ENCODE measurements at regions not wholly inside any gene's neighbourhood (a gene's known extent, or its start where the extent isn't known, plus 50 kb on each side); places are given as distances from the start of the nearest gene placed in this dataset.

DNA sequence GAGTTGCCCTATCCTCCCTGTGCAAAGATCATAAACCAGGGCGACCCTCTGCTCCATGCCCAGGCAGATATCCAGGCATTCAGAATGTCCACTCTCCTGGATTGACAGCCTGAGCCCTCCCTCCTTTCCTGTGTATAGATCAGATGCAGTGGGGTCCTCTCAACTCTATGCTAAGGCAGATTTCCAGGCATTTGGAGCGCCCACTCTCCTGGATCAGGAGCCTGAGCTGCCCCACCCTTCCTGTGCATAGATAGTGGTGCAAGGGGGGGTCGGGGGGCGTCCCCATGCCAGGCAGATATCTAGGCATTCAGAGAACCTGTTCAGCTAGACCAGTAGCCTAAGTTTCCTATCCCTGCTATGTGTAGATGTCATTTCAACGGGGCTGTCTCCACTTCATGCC, 941.1 kb downstream of the PCDH19 start:
- Histone ChIP-seq H3K27ac (no peak overlapping the region), H3K4me3 (ENCODE audit: low read depth, low read length) (no peak overlapping the region), H3K27me3 (replicated peaks) (no peaks in the 10 kb centered on the region), H3K36me3 (replicated peaks) (no peaks in the 10 kb centered on the region)
- in situ Hi-C loops (cut with HindIII; ENCODE audit: low pct_ligation_motif_present, low sequenced_read_pairs), result no loop called here
- DNase-seq, result no peak
- TF ChIP-seq CTCF (IDR thresholded peaks at IDR 0.05; ENCODE audit: low read depth, low read length, missing control alignments), result no peak

DNA sequence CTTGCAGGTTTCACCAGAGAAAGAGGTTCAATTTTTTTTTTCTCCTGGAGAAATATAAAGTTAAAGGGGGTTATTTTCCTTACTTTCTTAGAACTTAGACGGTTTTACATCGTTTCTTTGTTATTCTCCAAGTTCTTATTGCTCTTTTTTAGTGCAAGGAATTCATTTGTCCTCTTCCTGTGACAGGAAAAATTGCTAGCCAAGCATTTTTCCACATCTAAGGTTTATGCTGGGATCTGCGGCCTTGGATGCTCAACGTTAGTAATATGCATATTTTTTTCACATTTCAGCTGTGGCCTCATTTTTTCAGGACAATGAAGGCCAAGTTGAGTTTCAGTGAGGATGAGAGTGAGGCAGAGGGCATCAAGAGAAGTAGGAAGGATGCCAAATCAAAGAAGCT, 948.9 kb downstream of the PCDH19 start:
- no peak for DNase-seq
- in situ Hi-C loops (cut with HindIII; ENCODE audit: low pct_ligation_motif_present, low sequenced_read_pairs), result no loop called here
- TF ChIP-seq CTCF (IDR thresholded peaks at IDR 0.05; ENCODE audit: low read depth, low read length, missing control alignments), result no peak
- Histone ChIP-seq H3K4me3 (ENCODE audit: low read depth, low read length) (no peak overlapping the region), H3K27me3 (replicated peaks) (no peaks in the 10 kb centered on the region), H3K36me3 (replicated peaks) (no peaks in the 10 kb centered on the region), H3K27ac (no peak overlapping the region)

GRCh38 chrX:99445336-99445735, 964.7 kb downstream of the PCDH19 start:
- in situ Hi-C loops (cut with HindIII; ENCODE audit: low pct_ligation_motif_present, low sequenced_read_pairs), result no loop called here
- Histone ChIP-seq H3K36me3 (replicated peaks) (no peaks in the 10 kb centered on the region), H3K27ac (no peak overlapping the region), H3K4me3 (ENCODE audit: low read depth, low read length) (no peak overlapping the region), H3K27me3 (replicated peaks) (no peaks in the 10 kb centered on the region)
- TF ChIP-seq CTCF (IDR thresholded peaks at IDR 0.05; ENCODE audit: low read depth, low read length, missing control alignments), result no peak
- DNase-seq, result no peak

GRCh38 chrX:99421796-99422195, 988.3 kb downstream of the PCDH19 start:
- no peak for DNase-seq
- TF ChIP-seq CTCF (IDR thresholded peaks at IDR 0.05; ENCODE audit: low read depth, low read length, missing control alignments), result no peak
- Histone ChIP-seq H3K36me3 (replicated peaks) (no peaks in the 10 kb centered on the region), H3K27me3 (replicated peaks) (no peaks in the 10 kb centered on the region), H3K4me3 (ENCODE audit: low read depth, low read length) (no peak overlapping the region), H3K27ac (no peak overlapping the region)
- in situ Hi-C loops (cut with HindIII; ENCODE audit: low pct_ligation_motif_present, low sequenced_read_pairs), result no loop called here

DNA sequence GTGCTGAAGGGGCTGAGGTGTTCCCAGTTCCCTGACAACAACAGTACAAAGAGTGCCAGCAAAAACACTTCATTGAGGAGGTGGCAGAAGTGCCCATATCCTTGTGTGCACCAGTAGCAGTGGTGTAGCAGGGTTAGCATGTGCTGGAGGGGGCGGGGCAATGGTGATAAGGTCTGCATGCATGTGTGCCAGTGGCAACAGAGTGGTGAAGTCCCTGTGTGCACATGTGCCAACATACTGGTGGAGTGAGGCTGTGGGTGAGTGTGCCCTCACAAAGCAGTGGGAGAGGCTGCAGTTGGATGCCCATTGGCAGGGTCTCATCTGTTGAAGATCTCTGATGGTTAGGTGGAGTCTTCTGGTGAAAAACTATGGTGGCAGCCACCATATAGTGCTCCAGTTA, 994.6 kb downstream of the PCDH19 start:
- DNase-seq, result no peak
- no peaks in the 10 kb centered on the region for H3K36me3 ChIP-seq (replicated peaks)
- no peak overlapping the region for H3K27ac ChIP-seq
- no peak for TF ChIP-seq CTCF (IDR thresholded peaks at IDR 0.05; ENCODE audit: low read depth, low read length, missing control alignments)
- no peak overlapping the region for H3K4me3 ChIP-seq (ENCODE audit: low read depth, low read length)
- H3K27me3 ChIP-seq (replicated peaks), result no peaks in the 10 kb centered on the region
- in situ Hi-C loops (cut with HindIII; ENCODE audit: low pct_ligation_motif_present, low sequenced_read_pairs), result no loop called here

DNA sequence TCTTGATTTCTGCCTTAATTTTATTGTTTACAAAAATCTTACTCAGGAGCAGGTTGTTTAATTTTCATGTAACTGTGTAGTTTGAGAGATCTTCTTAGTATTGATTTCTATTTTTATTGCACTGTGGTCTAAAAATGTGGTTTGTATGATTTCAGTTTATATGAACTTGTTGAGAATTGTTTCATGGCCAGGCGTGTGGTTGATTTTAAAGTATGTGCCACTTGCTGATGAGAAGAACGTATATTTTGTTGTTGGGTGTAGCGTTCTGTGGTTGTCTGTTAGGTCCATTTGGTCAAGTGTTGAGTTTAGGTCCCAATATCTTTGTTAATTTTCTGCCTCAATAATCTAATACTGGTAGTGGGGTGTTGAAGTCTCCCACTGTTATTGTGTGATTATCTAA, 996.8 kb downstream of the PCDH19 start:
- H3K27ac ChIP-seq, result no peak overlapping the region
- H3K4me3 ChIP-seq (ENCODE audit: low read depth, low read length), result no peak overlapping the region
- in situ Hi-C loops (cut with HindIII; ENCODE audit: low pct_ligation_motif_present, low sequenced_read_pairs), result no loop called here
- no peak for DNase-seq
- TF ChIP-seq CTCF (IDR thresholded peaks at IDR 0.05; ENCODE audit: low read depth, low read length, missing control alignments), result no peak
- no peaks in the 10 kb centered on the region for H3K36me3 ChIP-seq (replicated peaks)
- H3K27me3 ChIP-seq (replicated peaks), result no peaks in the 10 kb centered on the region

All from brain microvascular endothelial cell (primary cell).